Activated T-cell treated with anti-CD3 and anti-CD28 coated beads for 1 hour (primary cell): ENCODE measurements at regions not wholly inside any gene's neighbourhood (a gene's known extent, or its start where the extent isn't known, plus 50 kb on each side); places are given as distances from the start of the nearest gene placed in this dataset.
"Not testable (repeated sequence)": the region's sequence is repeated elsewhere in the genome, so short reads cannot be mapped to it uniquely, and the experiment has no call there.

Source experiments
- DNase-seq: peaks from one replicate; pipeline ENCODE4 v3.0.0-alpha.2; 2020; ENCODE audit warnings: low read depth

DNA sequence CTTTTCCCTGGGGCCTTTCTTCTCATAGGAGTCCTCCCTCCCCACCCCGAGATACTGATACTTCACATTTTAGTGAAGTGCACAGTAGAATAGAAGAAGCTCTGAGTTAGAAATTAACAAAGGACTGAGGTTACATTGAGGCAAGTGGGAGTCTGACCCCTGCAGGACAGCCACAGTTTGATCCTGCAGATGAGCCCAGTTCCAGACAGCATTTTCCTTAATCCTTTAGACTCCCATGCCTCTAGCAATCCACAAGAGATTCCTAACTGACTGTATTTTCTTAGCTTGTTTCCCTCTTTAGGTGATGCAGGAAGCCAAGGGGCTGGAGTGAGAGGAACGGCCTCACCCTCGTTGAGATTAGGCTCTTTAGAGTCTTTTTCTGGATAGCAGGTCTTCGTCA is 204.0 kb downstream of the CYRIA start:
- DNase-seq = no peak

DNA sequence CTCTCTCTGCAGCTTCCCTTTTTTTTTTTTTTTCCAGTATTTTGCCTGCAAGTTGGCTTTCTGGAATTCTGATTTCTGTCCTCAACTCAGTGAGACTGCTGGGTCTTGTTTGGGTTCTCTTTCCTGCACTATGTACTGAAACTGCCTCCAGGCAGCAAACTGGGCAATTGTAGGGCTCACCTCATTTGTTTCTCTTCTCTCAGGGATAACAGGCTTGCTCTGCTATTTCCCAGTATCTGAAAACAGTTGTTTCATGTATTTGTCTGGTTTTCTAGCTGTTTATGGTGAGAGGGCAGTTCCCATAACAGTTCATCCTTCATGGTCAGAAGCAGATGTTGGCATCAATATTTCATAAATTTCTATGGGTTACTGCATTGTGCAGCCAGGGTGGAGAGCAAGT is 206.0 kb downstream of the CYRIA start:
- DNase-seq = no peak

DNA sequence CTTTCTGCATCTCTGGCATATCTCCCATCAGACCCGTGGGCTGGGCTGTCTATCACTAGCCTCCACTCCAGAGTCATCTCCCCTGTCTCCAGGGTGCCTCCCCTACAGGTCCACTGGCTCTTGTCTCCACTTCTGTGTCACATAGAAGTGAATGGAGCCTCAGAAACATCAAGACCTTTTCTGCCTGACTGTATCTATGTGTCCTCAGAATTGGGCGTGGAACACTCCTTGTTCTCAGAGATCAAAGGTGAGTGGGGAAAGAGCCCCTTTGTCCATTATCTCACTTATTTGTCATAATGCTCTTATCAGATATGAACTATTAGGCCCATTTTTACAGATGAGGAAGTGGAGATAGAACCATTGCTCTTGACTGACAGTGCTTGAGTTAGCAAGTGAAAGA is 211.0 kb downstream of the CYRIA start:
- no peak for DNase-seq

DNA sequence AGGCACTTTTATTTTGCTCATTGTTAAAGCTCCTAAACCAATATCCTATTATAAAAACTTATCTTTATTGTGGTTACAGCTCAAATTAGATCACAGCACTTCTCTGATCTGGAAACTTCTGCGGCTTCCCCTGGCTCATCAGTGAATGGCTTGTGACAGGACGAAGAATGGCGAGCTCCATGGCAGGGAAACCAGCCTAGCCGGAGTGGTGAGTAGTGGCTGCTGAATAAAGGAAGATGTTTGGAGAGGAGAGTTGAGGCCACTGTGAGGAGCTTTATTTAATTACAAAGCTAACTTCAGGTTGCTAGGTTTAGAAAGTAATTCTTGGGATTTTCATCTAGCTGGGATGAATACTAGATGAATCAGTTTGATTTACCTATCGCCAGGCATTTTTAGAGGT is 213.5 kb downstream of the CYRIA start:
- DNase-seq = no peak

DNA sequence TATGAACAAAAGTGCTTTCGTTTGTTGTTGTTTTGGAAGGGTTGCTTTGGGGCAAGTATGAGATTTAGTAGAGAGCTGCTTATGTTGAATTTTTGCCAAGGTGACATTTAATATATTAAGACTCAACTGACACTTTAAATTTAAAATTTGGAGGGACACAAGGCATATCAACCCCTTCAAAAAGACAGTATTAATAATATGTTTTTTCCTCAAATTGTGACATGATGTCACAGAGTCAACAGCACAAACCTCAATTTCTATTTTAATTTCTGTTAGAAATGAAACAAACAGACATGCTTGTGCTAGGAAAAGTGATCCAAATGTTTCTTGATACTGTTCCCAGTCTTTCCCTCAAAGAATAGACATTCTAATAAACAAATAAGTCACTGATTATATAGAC is 218.9 kb downstream of the CYRIA start:
- no peak for DNase-seq

DNA sequence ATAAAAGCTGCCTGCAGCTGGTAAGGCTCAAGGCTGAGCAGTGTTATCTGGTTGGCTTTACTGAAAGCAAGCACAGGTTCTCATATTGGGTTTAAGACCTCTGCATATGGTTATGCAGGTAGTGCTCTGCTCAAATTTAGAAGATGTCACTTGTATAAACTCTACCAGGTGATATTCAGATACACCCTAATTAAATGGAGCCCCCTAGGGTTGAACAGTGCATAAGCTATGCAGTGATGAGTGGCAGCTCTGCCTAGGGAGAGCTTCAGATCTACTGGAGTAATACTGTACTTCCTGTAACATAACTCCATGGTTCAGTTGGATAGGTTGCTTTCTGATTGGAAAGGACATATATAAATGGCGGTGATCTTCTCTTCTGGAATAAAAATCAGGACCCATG is 222.7 kb downstream of the CYRIA start:
- DNase-seq = no peak

DNA sequence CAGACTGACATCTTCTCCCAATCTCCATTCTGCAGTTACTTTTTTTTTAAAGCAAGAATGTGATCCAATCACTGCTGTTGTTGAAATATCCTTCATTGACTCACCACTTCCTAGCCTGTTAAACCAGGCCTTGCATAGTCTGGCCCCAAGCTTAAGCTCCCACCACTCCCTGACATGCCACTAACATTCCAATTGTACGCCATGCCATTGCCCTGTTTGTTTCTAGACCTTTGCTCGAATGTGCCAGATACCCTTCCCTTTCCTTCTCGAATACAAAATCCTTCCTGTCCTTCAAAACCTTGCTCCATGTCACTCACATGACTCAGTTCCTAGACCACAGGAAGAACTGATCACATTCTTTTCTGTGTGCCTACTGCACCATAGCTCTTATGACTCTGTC is 224.2 kb downstream of the CYRIA start:
- DNase-seq = no peak

DNA sequence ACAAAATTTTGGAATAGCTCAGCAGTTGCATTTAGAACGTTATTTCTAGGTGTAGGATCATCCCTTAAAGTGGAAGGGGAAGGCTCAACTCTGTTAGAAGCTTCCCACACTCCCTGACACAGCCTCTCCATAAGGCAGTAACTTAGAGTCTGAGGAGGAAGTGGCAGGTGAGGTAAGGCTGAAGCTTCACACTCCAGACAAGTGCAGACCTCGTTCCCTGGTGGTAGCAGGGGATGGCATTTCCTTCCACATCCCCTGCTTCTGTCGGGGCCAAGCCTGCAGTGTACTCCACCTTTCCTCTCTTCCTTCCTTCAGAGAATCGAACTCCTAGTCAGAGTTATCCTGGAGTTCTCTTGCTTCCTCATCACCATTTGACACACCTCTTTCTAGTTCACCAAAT is 224.7 kb downstream of the CYRIA start:
- DNase-seq = no peak

DNA sequence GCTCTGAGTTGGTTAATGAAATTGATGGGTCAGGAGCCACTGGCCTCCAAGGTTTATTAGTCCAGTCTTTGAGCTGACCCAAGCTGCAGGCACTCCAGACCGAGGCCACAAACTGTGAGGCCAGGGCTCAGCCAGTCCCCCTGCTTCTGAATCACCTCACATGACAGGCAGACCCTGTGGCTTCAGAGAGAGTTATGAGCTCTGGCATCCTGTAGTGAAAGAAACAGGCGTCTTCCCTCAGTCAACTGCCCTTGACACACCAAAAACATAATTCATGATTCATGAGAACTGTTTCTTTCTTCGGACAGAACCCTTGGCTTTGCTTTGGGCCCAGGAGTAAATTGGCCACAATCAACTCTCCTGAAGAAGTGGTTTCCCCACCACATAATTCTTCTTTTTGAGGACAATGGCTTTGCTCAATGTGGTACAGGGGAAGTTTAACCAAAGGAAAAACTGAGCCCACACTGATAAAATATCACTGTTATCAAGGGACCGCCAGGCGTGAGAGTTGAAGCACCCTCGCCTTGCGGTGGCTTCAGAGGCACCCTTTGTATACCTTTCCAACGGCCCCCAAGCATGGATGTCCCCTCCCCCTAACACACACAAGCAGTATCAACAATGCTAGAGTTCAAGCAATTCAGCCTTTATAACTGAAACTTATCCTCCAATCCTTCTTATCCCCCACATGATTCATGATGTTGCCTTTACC is 226.9 kb downstream of the CYRIA start:
- no peak for DNase-seq

DNA sequence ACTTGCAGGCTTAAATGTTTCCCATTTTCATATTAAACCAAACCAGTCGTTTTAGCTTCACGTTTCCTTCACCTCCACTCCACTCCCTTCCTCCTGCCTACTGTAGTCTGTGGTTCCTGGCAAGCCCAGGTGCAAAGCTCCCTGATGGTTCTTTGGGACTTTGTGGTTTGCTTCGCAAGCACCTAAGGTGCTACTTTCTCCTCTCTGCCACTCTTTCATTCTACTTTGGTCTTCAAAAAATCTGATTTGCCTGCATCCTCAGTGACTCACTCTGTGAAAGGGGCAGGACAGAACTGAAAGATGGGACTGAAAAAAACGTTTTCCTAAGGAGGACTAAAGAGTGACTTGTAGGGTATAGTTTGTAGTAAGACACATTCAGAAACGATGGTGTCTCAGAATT is 228.4 kb downstream of the CYRIA start:
- no peak for DNase-seq

DNA sequence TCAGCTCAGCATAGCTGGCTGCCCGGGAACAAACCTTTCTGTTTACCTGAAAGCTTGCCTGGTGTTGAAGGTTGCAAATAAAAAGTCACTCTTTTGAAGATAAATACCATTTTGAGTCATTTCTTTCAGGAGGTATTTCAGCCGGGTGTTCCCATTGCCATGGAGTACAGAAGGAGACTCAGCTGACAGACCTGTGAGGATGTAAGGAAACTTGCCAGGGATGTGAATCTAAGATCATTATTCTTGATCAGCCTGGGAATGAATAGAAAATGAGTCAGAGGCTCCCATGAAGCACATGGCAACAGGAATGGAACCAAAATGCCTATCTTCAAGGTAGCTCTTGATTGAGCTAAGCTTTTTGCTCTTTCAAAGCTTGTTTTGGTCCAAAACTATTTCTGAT is 231.2 kb downstream of the CYRIA start:
- DNase-seq = no peak

DNA sequence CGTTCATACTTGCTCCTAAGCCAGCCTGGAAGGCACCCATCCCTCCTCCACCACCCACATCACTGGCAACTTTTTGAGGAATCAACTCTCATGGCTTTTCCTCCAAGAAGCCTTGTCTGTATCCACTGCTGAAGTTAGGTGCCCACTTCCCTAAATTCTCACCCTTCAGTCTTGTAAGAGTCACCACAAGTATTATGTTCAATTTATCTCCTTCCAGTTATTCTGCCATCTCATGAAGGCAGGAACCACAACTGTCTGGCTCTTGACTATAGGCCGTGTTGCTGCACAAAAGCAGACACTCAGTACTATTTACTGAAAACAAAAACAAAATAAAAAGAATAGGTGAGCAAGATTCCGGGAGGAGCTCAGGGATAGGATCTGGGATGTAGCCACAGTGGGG is 234.8 kb downstream of the CYRIA start:
- no peak for DNase-seq

DNA sequence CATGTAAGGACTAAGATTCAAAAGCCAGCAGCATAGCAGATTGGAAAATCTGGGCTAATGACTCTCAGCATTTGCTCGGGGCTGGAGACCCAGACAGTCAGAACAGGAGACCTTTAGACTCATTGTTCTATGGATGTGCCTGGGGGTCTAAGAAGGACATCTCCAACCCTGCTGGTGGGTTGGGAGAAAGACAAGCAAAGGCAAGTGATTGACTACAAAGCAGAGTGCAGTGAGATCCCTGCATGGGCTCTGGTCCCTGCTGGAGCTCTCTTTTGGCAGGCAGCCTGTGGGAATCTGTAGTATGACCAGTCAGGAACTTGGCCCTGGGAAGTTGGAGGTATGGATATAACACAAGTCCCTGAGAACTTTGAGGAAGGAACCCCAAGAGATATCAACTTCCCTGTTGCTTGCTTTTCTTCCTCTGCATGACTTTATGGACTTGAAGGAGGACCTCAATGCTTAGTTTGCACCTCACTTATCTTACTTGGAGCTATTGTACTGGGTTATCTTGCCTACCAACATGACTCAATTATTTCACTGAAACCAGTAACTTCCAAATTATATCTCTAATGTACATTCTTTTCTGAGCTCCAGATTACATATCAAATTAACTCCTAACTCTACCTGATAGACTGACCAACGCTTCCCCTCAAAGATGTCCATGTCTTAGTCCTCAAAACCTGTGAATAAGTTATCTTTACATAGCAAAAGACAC is 236.0 kb downstream of the CYRIA start:
- no peak for DNase-seq

DNA sequence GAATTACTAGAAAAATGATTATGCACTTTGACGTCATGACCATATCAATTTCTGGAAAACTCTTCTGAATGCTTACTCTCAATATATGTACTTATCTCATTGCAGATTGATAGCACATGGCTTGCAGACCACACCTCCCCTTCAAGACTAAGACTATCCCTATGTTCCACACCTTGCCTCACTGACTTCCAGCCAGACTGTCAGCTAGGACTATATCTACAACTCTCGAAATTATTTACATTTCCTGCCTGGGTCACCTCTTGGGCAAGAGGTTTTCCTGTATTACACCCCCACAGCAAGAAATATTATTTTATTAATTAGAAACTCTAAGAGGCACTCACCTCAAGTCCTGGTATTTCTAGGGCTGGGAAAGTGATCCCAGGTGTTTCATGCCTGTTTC is 236.6 kb downstream of the CYRIA start:
- no peak for DNase-seq

DNA sequence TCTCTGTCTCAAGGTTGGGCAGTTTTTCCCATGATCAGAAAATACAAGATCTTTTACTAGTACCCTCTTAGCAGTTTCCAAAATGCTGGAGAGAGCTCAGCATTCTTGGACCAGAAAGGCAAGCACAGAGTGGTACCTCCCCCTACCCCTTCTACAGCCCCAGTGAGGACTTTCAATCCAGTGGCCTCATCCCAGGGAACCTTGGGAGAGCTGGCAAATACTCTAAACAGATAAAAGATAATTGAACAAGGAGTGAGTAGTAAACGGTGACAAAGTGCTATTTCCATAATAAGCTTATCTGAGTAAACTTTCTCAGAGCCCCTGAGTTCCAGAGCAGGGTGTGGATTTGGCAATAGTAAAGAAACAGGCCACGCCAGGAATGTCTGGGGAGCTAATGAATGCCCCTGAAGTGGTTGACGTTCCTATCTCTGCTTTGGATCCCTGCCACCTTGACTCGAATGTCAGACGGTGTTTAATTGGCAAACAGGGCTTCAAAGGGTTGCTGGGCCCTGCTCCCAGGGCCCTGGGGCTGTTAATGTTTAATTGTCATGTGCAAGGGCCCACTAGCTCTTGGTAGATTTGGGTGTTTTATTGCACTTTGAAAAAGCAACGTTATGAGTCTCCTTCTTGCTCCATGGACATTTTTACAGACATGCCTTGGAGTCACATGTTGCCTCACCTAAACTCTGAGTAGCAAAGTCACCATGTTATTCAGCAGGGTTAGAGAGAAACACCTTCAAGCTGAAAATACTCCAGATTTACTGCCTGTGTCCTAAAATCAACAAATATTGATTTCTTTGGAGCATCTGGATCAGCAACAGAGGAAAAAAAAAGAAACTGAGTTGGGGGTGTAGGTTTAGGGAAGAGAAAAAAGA is 239.9 kb downstream of the CYRIA start:
- no peak for DNase-seq

DNA sequence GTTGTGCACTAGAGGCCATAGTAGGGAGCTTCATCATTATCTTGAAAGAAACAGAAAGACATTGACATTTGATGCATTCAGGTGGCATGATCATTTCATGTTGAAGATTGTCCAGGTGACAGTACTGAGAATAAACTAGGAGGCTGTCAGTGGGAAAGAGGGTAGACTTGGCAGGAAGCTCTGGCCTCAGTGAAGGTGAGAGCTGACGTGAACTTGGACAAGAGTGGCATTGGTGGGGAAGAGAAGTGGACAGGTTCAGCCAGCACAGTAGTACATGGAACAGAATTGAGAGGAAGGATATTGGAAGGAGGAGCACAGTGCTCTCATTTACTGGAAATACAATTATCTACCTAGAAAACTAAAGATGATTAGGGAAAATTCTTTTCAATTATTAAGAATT is 245.2 kb downstream of the CYRIA start:
- DNase-seq = no peak

DNA sequence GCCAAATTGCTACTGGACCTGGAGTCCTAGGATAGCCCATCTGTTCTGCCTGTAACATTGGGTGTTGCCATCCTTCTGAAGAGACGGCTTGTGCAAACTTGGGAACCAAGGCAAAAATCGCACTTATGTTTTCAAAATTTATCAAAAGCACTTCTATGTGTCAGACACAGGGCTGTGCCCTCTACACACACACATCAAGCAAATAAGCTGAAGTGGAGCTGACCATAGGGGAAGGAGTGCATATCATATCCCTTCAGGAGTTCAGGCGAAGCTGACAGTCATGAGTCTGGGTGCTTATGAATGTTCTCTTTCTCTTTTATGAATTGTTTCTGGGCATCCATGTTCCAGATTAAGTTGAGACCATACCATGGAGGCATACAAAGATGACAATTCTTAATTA is 247.9 kb downstream of the CYRIA start:
- DNase-seq = no peak

DNA sequence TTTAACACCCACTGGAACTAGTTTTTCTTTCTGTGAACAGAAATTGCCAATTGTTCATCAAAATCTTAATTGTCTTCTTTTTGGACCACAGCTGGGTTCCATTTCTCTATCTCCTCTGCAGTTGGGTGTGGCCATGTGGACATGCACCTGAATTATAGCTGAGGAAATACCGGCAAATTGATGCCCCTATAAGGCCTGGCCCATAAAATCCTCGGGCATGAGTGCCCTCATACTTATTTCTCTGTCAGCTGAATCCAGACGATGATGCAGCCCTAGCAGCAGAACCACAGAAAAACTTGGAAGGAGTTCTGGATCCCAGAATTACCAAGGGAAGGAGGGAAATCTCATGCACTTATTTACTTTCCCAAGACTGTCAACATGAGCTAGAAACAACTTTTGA is 249.0 kb downstream of the CYRIA start:
- no peak for DNase-seq

DNA sequence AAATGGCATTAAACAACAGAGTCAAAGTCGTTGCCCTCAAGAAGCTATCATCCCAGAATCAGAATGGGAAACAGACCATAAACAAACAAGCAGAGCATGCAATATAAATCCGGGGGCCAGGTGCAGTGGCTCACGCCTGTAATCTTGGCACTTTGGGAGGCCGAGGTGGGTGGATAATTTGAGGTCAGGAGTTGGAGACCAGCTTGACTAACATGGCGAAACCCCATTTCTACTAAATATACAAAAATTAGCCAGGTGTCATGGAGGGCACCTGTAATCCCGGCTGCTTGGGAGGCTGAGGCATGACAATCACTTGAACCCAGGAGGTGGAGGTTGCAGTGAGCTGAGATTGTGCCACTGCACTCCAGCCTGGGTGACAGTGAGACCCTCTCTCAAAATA is 249.8 kb downstream of the CYRIA start:
- not testable (repeated sequence) for DNase-seq

DNA sequence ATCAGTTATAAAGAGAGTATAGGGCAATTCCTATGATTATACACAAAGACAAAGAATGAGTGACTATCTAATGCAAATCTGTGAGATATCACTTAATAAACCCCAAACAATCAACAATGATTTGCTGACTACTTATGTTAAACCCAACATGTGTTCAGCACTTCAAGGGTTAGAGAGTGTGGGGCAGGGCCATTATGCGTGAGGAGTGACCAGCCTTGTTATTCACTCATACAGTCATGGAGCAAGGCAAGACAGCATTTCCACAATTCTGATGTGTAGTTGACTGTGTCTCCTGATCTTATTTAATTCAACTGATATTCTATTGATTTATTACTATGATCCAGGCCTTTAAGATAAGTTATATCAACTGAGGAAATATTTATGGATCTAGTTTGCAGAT is 251.7 kb downstream of the CYRIA start:
- DNase-seq = no peak

DNA sequence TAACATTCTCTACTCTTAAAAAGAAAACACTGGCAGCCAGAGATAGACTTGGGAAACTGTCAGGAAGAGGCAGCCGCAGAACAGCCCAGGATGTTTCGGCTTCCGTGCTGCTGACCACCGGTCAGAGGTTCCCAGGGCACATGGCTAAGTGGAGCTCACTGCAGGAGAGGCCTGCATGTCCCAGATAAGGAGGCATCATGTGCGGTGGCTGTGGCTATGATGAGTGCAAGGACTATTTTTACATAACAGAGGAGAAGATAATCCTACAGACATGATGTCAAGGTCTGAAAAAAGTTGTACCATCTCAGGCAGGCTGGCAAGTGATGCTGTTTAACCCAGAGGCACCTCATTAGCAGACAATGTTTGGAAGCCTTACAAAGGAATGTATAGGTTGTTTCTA is 252.3 kb downstream of the CYRIA start:
- no peak for DNase-seq

DNA sequence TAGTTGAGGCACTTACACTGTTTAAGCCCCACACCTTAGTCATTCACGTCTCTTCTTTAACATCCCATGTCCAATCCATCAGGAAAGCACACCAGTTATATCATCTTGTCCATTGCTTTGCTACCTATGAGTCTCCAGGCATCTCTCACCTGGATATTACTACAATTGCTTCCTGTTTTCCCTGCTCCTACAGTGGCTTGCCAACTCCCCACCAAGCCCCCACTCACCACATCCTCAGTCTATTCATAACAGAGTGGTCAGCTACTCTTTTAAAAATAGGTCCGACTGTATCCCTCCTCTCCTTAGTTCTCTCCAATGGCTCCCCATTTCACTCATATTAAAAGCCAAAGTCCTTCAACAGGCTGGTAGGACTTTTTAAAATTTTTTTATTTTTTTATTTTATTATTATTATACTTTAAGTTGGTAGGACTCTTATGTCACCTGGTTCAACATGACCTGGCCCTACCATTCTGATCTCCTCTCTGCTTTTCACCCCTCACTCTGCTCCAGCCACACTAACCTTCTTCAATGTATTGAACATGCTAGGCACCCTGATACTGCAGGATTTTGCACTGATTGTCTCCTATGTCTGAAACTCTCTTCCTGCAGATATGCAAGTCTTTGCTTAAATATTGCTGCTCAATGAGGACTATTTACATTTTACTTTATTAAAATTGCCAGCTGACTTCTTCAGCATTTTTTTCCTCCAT is 253.2 kb downstream of the CYRIA start:
- no peak for DNase-seq
